Stimulated activated CD4-positive, alpha-beta T cell treated with anti-CD3 and anti-CD28 coated beads, Interleukin-15, amount 100 ng/mL, for 1 hour (primary cell): ENCODE measurements at regions not wholly inside any gene's neighbourhood (a gene's known extent, or its start where the extent isn't known, plus 50 kb on each side); places are given as distances from the start of the nearest gene placed in this dataset.
"Not testable (repeated sequence)": the region's sequence is repeated elsewhere in the genome, so short reads cannot be mapped to it uniquely, and the experiment has no call there.

Source experiments
- DNase-seq, 2 donors: peaks; one replicate each; pipeline ENCODE4 v3.0.0-alpha.2; 2020; ENCODE audit warnings: low read depth in 1 of 2, low spot score in 1 of 2

DNA sequence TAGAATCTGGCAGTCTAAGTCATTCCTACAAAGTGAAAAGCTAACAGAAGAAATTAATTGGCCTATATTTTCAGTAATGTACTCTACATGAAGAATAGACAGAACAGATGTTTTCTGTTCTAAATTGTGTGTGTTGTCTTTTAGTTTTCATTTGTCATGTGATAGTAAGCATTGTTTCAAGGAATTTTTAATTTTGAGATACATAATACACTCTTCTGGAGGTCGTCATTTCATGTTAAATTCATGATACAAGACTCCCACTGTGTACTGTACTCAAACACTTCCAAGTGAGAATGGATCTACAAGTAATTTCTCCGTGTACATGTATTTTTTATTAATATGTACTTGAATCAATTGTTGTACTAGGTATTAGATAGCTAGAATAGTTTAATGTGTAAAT is 1522.9 kb downstream of the MAT2B start:
- no peak for DNase-seq

- no peak for DNase-seq
Observed at GRCh38 chr5:165029099-165029870, 1523.9 kb downstream of the MAT2B start.

DNA sequence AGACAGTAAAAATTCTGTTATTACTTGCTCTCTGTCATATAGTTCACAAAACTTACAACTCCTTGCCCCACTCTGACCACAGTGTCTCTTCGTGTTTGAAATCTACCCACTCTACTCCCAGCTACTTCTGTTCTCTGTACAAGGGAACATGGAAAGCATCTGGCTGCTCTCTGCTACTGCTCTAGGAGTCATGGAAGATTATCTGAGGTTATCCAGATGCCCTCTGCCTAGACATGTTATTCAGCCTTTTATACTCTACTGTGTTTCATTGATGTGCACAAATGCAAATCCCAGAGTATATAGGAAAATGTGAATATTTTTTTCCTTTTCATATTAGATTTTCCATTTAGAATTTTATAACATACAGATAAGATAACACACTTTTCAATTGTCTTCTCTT is 1525.6 kb downstream of the MAT2B start:
- DNase-seq = no peak

GRCh38 chr5:165031371-165031770 is 1526.0 kb downstream of the MAT2B start:
- no peak for DNase-seq

- DNase-seq = no peak
Observed at GRCh38 chr5:165035520-165035919, 1530.1 kb downstream of the MAT2B start.

- no peak for DNase-seq
Observed at GRCh38 chr5:165039748-165040147, 1534.3 kb downstream of the MAT2B start.

DNA sequence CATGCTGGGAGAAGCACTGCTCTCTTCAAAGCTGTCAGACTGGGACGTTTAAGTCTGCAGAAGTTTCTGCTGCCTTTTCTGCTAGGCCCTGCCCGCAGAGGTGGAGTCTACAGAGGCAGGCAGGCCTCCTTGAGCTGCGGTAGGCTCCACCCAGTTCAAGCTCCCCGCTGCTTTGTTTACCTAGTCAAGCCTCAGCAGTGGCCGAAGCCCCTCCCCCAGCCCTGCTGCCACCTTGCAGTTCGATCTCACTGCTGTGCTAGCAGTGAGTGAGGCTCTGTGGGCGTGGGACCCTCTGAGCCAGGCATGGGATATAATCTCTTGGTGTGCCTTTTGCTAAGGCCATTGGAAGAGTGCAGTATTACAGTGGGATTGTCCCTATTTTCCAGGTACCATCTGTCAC is 1540.5 kb downstream of the MAT2B start:
- DNase-seq = not testable (repeated sequence)

DNA sequence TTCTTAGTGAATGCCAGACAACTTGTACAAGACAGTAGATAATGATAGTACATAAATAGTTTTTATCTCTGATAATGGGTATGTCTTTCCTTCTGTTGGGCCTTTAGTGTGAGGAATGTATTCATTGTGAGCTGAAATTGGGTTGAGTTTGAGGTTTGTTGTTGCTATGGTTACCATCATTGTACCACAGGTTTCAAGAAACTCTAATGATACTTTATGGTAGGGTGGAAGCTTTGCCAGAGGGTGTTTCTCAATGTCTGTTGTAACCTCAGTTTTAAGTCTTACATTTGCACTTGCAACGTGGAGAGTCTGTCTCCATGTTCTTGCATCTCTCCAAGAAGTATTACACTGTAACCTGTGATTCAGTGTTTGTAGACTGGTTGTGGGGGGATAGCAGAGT is 1550.1 kb downstream of the MAT2B start:
- DNase-seq = no peak

GRCh38 chr5:165057145-165057544 is 1551.7 kb downstream of the MAT2B start:
- no peak for DNase-seq

DNA sequence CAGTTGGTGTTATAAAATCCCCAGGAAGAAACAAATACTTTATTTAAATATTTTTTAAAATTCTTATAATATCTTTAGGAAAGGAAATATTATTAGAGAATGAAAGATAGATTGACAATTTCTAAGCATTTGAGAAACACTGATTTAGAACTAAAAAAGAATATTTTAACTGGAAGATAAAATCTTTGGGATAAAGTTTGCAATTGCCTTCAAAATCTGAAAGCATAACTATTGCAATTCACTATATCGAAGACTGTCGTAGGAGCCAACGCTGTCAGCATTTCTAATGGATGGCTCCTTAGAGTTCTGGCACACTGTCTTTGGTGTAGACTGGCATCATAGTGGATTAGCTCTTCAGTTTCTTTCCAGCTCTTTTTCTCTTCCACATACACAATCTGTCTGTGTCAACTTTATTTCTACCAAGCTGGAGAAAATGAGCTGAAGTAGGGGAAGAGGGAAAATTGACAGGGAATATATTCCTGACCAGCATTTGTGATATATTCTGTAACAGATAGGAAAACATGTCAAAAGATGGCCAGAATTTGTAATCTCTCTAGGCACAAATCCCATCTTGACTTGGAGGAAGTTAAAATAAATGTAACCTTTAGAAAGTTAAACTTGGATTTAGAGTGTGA is 1561.4 kb downstream of the MAT2B start:
- DNase-seq = no peak

DNA sequence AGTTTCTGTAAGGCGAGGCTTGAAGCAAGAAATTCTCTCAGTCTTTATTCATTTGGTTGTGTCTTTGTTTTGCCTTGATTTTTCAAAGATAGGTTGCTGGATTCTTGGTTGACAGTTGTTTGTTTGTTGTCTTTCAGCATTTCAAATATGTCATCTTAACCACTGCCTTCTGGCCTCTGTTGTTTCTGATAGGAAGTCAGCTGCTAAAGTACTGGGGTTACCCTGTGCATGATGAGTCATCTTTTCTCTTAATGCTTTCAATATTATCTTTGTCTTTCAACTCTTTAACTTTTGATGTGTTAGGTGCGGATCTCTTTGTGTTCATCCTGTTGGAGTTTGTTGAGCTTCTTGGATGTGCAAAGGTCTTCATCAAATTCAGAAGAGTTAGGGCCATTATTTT is 1571.3 kb downstream of the MAT2B start:
- no peak for DNase-seq

DNA sequence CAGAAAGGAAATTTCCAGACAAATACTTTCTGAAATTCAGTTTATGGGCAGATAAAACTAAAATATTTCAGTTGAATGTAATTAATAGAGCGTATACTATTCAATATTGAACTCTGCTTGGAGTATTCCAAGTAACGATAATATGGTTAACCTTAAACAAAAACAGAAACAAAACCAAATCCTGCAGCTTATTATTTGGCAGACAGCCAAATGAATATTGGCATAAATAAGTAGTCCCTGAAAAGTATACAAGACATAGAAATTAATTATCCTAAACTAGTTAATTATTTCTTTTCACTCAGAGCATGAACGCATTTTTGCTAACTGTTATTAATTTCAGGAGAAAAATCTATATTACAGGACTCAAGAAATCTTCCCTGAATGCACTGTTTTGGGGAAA is 1574.0 kb downstream of the MAT2B start:
- DNase-seq = no peak

DNA sequence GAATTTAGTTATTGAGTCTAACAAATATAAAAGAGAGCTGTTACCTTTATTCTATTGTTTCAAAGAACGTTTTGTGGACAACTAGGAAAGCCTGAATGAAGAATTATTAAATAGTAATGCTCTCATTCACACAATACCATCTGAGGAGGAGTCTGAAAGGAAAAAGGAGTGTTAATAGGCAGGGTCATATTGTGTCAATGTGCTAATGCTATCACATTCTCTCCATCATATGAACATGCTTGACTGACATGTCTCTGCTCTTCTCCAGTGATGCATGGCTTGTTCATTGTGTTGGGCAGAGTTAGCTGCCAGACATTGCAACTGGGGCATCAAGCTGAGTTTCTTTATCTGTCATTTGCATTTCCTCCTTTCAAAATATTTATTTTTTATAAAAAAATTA is 1578.0 kb downstream of the MAT2B start:
- no peak for DNase-seq

DNA sequence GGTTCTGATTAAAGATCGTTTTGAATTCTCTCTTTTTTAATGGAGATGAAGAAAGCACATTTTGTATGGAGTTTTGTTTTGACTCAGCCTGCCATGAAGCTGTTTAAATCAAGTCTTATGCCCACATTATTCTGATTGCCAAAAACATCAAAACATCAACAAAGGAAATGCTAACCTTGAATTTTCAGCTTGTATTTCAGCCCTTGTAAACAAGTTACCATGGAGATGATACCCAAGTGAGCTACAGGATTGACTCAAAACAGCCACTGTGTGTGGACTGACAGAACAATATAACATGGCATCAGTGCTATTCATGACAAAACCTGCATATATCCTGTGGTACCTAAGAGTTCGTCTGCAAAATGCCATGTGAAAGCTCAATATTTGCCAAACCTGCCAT is 1581.0 kb downstream of the MAT2B start:
- DNase-seq = no peak

DNA sequence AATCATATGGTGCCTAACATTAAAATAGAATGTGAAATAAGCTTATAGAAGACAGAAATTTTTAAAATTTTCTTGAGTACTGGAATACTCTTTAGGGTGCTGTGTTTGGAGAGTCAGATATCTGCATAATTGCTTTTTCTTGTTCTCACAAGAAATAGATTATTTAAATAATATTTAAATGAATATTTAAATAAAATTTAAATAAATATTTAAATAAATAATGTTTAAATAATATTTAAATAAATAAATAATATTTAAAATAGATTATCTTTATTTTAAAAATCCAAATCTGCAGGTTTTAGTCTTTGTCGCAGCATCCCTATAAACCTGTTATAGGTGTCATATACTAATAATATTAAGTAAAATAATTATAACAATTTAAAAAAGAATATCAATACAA is 1589.4 kb downstream of the MAT2B start:
- no peak for DNase-seq

- DNase-seq = no peak
Observed at GRCh38 chr5:165101709-165102108, 1596.3 kb downstream of the MAT2B start.

- DNase-seq = no peak
Observed at GRCh38 chr5:165104611-165105010, 1599.2 kb downstream of the MAT2B start.

DNA sequence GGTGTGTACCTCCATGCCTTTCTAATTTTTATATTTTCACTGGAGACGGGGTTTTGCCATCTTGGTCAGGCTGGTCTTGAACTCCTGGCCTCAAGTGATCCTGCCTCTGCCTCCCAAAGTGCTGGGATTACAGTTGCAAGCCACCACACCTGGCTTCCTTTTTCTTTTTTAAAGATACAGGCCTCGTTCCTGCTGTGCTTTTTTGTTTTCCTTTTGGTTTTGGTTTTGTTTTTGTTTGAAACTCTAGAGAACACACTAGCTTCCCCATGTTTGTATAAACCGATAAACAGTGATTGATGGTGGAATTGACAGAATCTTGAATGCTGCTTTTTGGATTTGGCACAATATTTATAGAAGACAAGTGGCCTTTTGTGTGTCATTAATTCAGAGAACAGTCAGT is 1603.4 kb downstream of the MAT2B start:
- no peak for DNase-seq

DNA sequence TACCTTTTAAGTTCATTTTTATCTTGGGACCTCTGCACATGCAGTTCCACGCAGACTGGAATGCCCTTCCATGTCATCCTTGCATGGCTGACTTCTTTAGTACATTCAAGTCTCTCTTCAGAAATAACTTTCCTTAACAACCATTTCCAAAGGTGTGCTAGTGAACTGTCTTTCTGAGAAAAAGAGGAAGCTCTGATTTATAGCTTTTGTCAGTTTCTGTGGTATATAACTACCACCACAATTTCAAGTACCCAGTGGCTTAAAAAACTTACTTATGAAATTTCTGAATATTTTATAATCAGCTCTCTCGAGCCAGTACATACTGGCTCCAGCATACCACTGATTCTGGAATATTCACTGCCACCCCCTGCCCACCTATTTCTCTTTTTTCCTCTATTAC is 1613.8 kb downstream of the MAT2B start:
- no peak for DNase-seq

GRCh38 chr5:165126598-165126997 is 1621.2 kb downstream of the MAT2B start:
- no peak for DNase-seq

DNA sequence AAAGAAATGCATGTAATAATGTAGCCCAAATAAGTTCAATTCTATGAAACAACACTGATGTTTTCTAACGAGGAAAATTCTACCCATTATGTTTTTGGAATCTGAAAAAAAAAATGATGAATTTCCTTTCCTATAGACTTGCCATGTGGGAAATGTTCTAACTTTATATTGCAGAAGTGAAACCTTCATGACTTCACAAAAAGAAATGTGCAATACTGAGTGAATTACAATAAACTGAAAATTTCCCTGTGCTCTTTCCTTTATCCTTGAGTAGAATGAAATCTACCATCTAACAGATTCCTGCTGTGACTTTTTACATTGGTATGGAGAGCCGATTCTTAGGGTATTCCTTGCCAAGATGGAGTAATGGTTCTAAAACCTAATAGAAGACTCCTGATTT is 1622.5 kb downstream of the MAT2B start:
- DNase-seq = no peak

GRCh38 chr5:165130656-165131055 is 1625.2 kb downstream of the MAT2B start:
- DNase-seq = no peak

GRCh38 chr5:165134155-165134554 is 1628.7 kb downstream of the MAT2B start:
- DNase-seq = no peak
